ENCODE measurements at regions not wholly inside any gene's neighbourhood (a gene's known extent, or its start where the extent isn't known, plus 50 kb on each side); places are given as distances from the start of the nearest gene placed in this dataset.

- TF ChIP-seq CTCF (conservative IDR thresholded peaks at IDR 0.05 in 1 of 2, IDR thresholded peaks at IDR 0.05 in 1 of 2; ENCODE audit: low read depth in 1 of 2, low read length in 2 of 2) = no peak
- no peak for TF ChIP-seq EZH2 (IDR thresholded peaks at IDR 0.05; ENCODE audit: low read length, missing control alignments)
These were observed 225.8 kb upstream of the SFRP2 start for GRCh38 chr4:154014407-154015321.
